ENCODE measurements at regions not wholly inside any gene's neighbourhood (a gene's known extent, or its start where the extent isn't known, plus 50 kb on each side); places are given as distances from the start of the nearest gene placed in this dataset.

DNA sequence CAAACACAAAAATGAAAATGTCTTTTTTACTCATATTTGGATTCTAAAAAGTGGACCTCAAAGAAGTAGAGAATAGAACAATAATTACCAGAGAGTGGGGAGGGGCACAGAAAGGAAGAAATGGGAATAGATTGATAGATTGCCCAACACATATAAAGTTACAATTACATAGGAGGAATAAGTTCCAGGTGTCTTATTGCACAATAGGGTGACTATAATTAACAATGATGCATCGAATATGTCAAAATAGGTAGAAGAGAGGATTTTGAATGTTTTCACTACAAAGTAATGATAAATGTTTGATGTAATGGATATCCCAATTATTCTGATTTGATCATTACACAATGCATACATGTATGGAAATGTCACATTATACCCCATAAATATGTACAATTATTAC, 556.0 kb downstream of the CDH8 start:
- TF ChIP-seq EP300 (IDR thresholded peaks at IDR 0.05; ENCODE audit: low read depth) (no peak), POLR2AphosphoS5 (IDR thresholded peaks at IDR 0.05) (no peak), POLR2A (IDR thresholded peaks at IDR 0.05) (no peak)
- TF ChIP-seq, protein P1, sequence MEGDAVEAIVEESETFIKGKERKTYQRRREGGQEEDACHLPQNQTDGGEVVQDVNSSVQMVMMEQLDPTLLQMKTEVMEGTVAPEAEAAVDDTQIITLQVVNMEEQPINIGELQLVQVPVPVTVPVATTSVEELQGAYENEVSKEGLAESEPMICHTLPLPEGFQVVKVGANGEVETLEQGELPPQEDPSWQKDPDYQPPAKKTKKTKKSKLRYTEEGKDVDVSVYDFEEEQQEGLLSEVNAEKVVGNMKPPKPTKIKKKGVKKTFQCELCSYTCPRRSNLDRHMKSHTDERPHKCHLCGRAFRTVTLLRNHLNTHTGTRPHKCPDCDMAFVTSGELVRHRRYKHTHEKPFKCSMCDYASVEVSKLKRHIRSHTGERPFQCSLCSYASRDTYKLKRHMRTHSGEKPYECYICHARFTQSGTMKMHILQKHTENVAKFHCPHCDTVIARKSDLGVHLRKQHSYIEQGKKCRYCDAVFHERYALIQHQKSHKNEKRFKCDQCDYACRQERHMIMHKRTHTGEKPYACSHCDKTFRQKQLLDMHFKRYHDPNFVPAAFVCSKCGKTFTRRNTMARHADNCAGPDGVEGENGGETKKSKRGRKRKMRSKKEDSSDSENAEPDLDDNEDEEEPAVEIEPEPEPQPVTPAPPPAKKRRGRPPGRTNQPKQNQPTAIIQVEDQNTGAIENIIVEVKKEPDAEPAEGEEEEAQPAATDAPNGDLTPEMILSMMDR (IDR thresholded peaks at IDR 0.05), result no peak
- DNase-seq, result no peak
- intact Hi-C loops (cut with DNase I; ENCODE audit: low total_unique reads), result no loop called here
- Histone ChIP-seq H3K27ac (no peak overlapping the region), H3K36me3 (no peaks in the 10 kb centered on the region), H3K4me3 (no peak overlapping the region), H3K4me1 (no peaks in the 10 kb centered on the region), H3K27me3 (no peaks in the 10 kb centered on the region), H3K9me3 (peaks cover 0 to 5% of the 10 kb centered on the region in 2 donors)
- WGBS, 2 donors (ENCODE audit: low coverage in 1 of 2), result 75 to 82% methylated on average over 1 of the region's 1 CpG
- in situ Hi-C loops (cut with MboI; ENCODE audit: low pct_ligation_motif_present in 1 of 4, low pct_unique_long_range_greater_than_20kb in 1 of 4, low sequenced_read_pairs in 3 of 4), result no loop called here

DNA sequence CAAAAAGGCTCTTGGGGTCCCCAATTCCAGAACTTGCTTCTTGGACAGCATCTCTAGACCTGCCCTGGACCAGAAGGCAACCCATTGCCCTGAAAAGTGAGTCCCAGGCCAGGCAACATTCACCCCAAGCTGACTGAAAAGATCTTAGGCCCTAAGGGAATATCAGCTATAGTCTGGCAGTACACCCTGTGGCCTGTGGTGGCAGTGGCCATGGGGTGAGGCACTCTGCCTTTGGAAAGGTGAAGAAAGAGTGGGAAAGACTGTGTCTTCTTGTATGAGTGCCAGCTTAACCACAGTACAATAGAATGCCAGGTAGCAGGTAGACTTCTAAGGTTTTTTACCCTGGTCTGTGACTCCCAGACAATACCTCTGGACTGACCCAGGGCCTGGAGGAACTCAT, 564.5 kb downstream of the CDH8 start:
- in situ Hi-C loops (cut with MboI; ENCODE audit: low pct_ligation_motif_present in 1 of 4, low pct_unique_long_range_greater_than_20kb in 1 of 4, low sequenced_read_pairs in 3 of 4), result no loop called here
- H3K27ac ChIP-seq, result no peak overlapping the region

DNA sequence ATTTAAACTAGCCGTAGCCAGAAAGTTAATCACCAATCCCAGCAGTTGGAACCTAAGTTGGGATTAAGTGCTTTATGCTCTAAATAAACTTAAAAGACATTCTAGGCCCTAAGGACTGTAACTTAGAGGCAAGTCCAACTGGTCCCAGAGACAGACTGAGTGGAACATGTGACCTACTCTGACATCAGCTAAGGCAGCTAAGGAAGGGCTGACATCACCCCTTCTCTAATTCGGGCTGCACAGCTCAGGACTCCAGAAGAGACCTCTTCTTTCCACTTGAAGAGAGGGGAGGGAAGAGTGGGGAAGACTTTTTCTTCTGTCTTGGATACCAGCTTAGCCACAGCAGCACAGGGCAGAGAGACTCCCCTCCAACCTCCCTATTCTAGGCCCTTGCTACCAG, 565.2 kb downstream of the CDH8 start:
- TF ChIP-seq EP300 (IDR thresholded peaks at IDR 0.05; ENCODE audit: low read depth) (no peak), POLR2AphosphoS5 (IDR thresholded peaks at IDR 0.05) (no peak), POLR2A (IDR thresholded peaks at IDR 0.05) (no peak)
- TF ChIP-seq, protein P1 (IDR thresholded peaks at IDR 0.05), result no peak
- H3K27me3 ChIP-seq, result no peaks in the 10 kb centered on the region
- intact Hi-C loops (cut with DNase I; ENCODE audit: low total_unique reads), result no loop called here
- H3K4me1 ChIP-seq, result no peaks in the 10 kb centered on the region
- 80 to 86% methylated on average over 1 to 2 of the region's 2 CpGs for WGBS, 2 donors (ENCODE audit: low coverage in 1 of 2)
- no peak overlapping the region for H3K27ac ChIP-seq
- DNase-seq, result no peak
- no peak overlapping the region for H3K4me3 ChIP-seq
- no peaks in the 10 kb centered on the region for H3K36me3 ChIP-seq
- H3K9me3 ChIP-seq, result peaks cover 2 to 7% of the 10 kb centered on the region in 2 donors
- in situ Hi-C loops (cut with MboI; ENCODE audit: low pct_ligation_motif_present in 1 of 4, low pct_unique_long_range_greater_than_20kb in 1 of 4, low sequenced_read_pairs in 3 of 4), result no loop called here

More for the DNA sequence above, 564.5 kb downstream of the CDH8 start:
- Histone ChIP-seq H3K36me3 (no peaks in the 10 kb centered on the region), H3K4me3 (no peak overlapping the region), H3K4me1 (no peaks in the 10 kb centered on the region), H3K9me3 (peaks cover 5 to 7% of the 10 kb centered on the region in 2 donors), H3K27me3 (no peaks in the 10 kb centered on the region)
- TF ChIP-seq POLR2AphosphoS5 (IDR thresholded peaks at IDR 0.05) (no peak), POLR2A (IDR thresholded peaks at IDR 0.05) (no peak), EP300 (IDR thresholded peaks at IDR 0.05; ENCODE audit: low read depth) (no peak)
- TF ChIP-seq, protein P1 (IDR thresholded peaks at IDR 0.05), result no peak
- DNase-seq, result no peak
- intact Hi-C loops (cut with DNase I; ENCODE audit: low total_unique reads), result no loop called here

DNA sequence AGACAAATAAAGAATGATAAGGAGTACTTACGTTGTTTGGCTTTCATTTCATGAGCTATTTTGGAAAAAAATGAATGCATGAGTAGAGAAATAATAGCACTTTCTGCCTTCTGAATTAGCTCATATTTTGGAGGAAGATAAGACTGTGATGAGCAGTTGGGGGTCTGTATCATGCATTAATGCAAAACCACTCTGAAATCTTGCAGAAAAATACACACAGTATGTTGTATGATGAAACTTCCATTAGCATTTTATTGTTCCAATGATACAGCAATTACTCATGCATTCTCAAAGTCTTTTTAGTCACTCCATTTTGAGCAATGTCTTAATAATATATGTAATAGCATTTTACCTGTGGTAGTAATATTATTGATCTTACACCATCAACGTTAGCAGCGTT, 571.0 kb downstream of the CDH8 start:
- intact Hi-C loops (cut with DNase I; ENCODE audit: low total_unique reads) (no loop called here), in situ Hi-C loops (cut with MboI; ENCODE audit: low pct_ligation_motif_present in 1 of 4, low pct_unique_long_range_greater_than_20kb in 1 of 4, low sequenced_read_pairs in 3 of 4) (no loop called here)
- Histone ChIP-seq H3K27me3 (no peaks in the 10 kb centered on the region), H3K27ac (no peak overlapping the region), H3K4me3 (no peak overlapping the region), H3K4me1 (no peaks in the 10 kb centered on the region), H3K36me3 (no peaks in the 10 kb centered on the region), H3K9me3 (no peaks in the 10 kb centered on the region)
- no peak for DNase-seq
- TF ChIP-seq, protein P1 (IDR thresholded peaks at IDR 0.05), result no peak
- TF ChIP-seq EP300 (IDR thresholded peaks at IDR 0.05; ENCODE audit: low read depth), result no peak
- WGBS, 2 donors (ENCODE audit: low coverage in 1 of 2), result 74 to 80% methylated on average over 3 of the region's 3 CpGs
